Activated CD4-positive, alpha-beta T cell treated with anti-CD3 and anti-CD28 coated beads, Interleukin-2, amount 50 U/mL, for 1 hour (primary cell): ENCODE measurements at regions not wholly inside any gene's neighbourhood (a gene's known extent, or its start where the extent isn't known, plus 50 kb on each side); places are given as distances from the start of the nearest gene placed in this dataset.
"Not testable (repeated sequence)": the region's sequence is repeated elsewhere in the genome, so short reads cannot be mapped to it uniquely, and the experiment has no call there.

Experiments used
- DNase-seq: peaks from one replicate; pipeline ENCODE4 v3.0.0-alpha.2; 2020

GRCh38 chr6:8941577-8941976 is 506.2 kb upstream of the SLC35B3 start:
- no peak for DNase-seq

- DNase-seq, result no peak
These were observed 505.0 kb upstream of the SLC35B3 start for GRCh38 chr6:8940356-8940755.

- no peak for DNase-seq
These were observed 504.3 kb upstream of the SLC35B3 start for GRCh38 chr6:8939615-8940014.

- DNase-seq, result no peak
These were observed 499.0 kb upstream of the SLC35B3 start for GRCh38 chr6:8934318-8934717.

- no peak for DNase-seq
These were observed 494.7 kb upstream of the SLC35B3 start for GRCh38 chr6:8930009-8930408.

- not testable (repeated sequence) for DNase-seq
These were observed 484.9 kb upstream of the SLC35B3 start for GRCh38 chr6:8920244-8920643.

- DNase-seq, result no peak
These were observed 482.9 kb upstream of the SLC35B3 start for GRCh38 chr6:8918196-8918595.

GRCh38 chr6:8914700-8915099 is 479.4 kb upstream of the SLC35B3 start:
- no peak for DNase-seq

- no peak for DNase-seq
These were observed 473.3 kb upstream of the SLC35B3 start for GRCh38 chr6:8908638-8909037.

- no peak for DNase-seq
These were observed 471.4 kb upstream of the SLC35B3 start for GRCh38 chr6:8906699-8907098.

- no peak for DNase-seq
These were observed 470.4 kb upstream of the SLC35B3 start for GRCh38 chr6:8905757-8906156.

GRCh38 chr6:8904754-8905153 is 469.4 kb upstream of the SLC35B3 start:
- no peak for DNase-seq

GRCh38 chr6:8900056-8900455 is 464.7 kb upstream of the SLC35B3 start:
- DNase-seq, result no peak

GRCh38 chr6:8889514-8889913 is 454.2 kb upstream of the SLC35B3 start:
- no peak for DNase-seq

GRCh38 chr6:8888468-8888867 is 453.1 kb upstream of the SLC35B3 start:
- DNase-seq, result no peak

GRCh38 chr6:8881663-8882062 is 446.3 kb upstream of the SLC35B3 start:
- DNase-seq, result no peak

GRCh38 chr6:8879334-8879733 is 444.0 kb upstream of the SLC35B3 start:
- DNase-seq, result no peak

- DNase-seq, result no peak
These were observed 440.6 kb upstream of the SLC35B3 start for GRCh38 chr6:8875986-8876385.

GRCh38 chr6:8872589-8872988 is 437.2 kb upstream of the SLC35B3 start:
- no peak for DNase-seq

- DNase-seq, result no peak
These were observed 430.1 kb upstream of the SLC35B3 start for GRCh38 chr6:8865451-8865850.

- DNase-seq, result no peak
These were observed 425.3 kb upstream of the SLC35B3 start for GRCh38 chr6:8860671-8861070.

GRCh38 chr6:8859501-8859900 is 424.2 kb upstream of the SLC35B3 start:
- DNase-seq, result no peak

GRCh38 chr6:8858854-8859331 is 423.5 kb upstream of the SLC35B3 start:
- DNase-seq, result no peak

- DNase-seq, result no peak
These were observed 421.8 kb upstream of the SLC35B3 start for GRCh38 chr6:8857160-8857559.

GRCh38 chr6:8855411-8855810 is 420.1 kb upstream of the SLC35B3 start:
- DNase-seq, result no peak

GRCh38 chr6:8852332-8852731 is 417.0 kb upstream of the SLC35B3 start:
- DNase-seq, result no peak
